ENCODE measurements at regions not wholly inside any gene's neighbourhood (a gene's known extent, or its start where the extent isn't known, plus 50 kb on each side); places are given as distances from the start of the nearest gene placed in this dataset.

DNA sequence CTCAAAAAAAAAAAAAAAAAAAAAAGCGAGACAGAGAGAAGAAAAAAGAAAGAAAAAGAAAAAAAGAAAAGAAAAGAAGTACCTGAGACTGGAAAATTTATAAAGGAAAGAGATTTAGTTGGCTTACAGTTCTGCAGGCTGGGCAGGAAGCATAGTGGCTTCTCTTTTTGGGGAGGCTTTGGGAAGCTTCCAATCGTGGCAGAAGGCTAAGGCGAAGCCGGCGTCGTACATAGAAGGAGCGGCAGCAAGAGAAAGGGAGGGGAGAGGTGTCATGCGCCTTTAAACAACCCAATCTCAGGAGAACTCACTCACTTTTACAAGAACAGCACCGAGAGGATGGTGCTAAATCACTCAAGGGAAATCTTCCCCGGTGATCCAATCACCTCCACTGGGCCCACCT, 272.1 kb upstream of the FOXK1 start:
- Histone ChIP-seq H3K4me1 (ENCODE audit: control insufficient read depth, insufficient read depth, low read length) (no peaks in the 10 kb centered on the region), H3K27me3 (ENCODE audit: control insufficient read depth, insufficient read depth, low read length) (peaks cover 6% of the 10 kb centered on the region), H3K4me3 (ENCODE audit: low read depth in 2 of 2, low read length in 2 of 2) (no peak overlapping the region), H3K36me3 (ENCODE audit: control insufficient read depth, insufficient read depth, low read length) (no peaks in the 10 kb centered on the region), H3K9me3 (ENCODE audit: control insufficient read depth, insufficient read depth, low read depth, low read length) (no peaks in the 10 kb centered on the region), H3K27ac (ENCODE audit: low read length) (no peak overlapping the region)
- no TSS peak for BruUV-seq (replicated peaks)
- TF ChIP-seq REST (IDR thresholded peaks at IDR 0.05; ENCODE audit: insufficient read depth in 1 of 2, low read depth in 2 of 2, low read length in 1 of 2) (no peak), TCF7L2 (IDR thresholded peaks at IDR 0.05; ENCODE audit: low read depth, low read length) (no peak), POLR2AphosphoS5 (IDR thresholded peaks at IDR 0.05; ENCODE audit: low read depth, low read length) (no peak), SIN3A (IDR thresholded peaks at IDR 0.05; ENCODE audit: borderline replicate concordance, insufficient read depth, low read depth, low read length) (no peak)
- TF ChIP-seq, protein P1, sequence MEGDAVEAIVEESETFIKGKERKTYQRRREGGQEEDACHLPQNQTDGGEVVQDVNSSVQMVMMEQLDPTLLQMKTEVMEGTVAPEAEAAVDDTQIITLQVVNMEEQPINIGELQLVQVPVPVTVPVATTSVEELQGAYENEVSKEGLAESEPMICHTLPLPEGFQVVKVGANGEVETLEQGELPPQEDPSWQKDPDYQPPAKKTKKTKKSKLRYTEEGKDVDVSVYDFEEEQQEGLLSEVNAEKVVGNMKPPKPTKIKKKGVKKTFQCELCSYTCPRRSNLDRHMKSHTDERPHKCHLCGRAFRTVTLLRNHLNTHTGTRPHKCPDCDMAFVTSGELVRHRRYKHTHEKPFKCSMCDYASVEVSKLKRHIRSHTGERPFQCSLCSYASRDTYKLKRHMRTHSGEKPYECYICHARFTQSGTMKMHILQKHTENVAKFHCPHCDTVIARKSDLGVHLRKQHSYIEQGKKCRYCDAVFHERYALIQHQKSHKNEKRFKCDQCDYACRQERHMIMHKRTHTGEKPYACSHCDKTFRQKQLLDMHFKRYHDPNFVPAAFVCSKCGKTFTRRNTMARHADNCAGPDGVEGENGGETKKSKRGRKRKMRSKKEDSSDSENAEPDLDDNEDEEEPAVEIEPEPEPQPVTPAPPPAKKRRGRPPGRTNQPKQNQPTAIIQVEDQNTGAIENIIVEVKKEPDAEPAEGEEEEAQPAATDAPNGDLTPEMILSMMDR (IDR thresholded peaks at IDR 0.05), result no peak
- ChIA-PET POLR2A (no interaction called here), CTCF (no interaction called here)
- DNase-seq (ENCODE audit: low read depth, low spot score) (no peak), ATAC-seq (no peak)
- in situ Hi-C loops (cut with HindIII; ENCODE audit: low pct_unique_long_range_greater_than_20kb, low sequenced_read_pairs), result no loop called here
- intact Hi-C loops (cut with micrococcal nuclease; ENCODE audit: unreplicated experiment), result no loop called here

GRCh38 chr7:4416396-4417056, 265.6 kb upstream of the FOXK1 start:
- H3K9me3 ChIP-seq (ENCODE audit: control insufficient read depth, insufficient read depth, low read depth, low read length), result peaks cover 4% of the 10 kb centered on the region; the same call in 1 of the 2 replicates
- no peak overlapping the region for H3K27ac ChIP-seq (ENCODE audit: low read length)
- H3K27me3 ChIP-seq (ENCODE audit: control insufficient read depth, insufficient read depth, low read length), result no peaks in the 10 kb centered on the region
- in situ Hi-C loops (cut with HindIII; ENCODE audit: low pct_unique_long_range_greater_than_20kb, low sequenced_read_pairs), result no loop called here
- H3K4me1 ChIP-seq (ENCODE audit: control insufficient read depth, insufficient read depth, low read length), result no peaks in the 10 kb centered on the region
- TF ChIP-seq POLR2AphosphoS5 (IDR thresholded peaks at IDR 0.05; ENCODE audit: low read depth, low read length), result no peak
- TF ChIP-seq TCF7L2 (IDR thresholded peaks at IDR 0.05; ENCODE audit: low read depth, low read length), result peak; percentile 55; the same call in 1 of the 2 replicates
- POLR2A ChIA-PET, result no interaction called here
- intact Hi-C loops (cut with micrococcal nuclease; ENCODE audit: unreplicated experiment), result no loop called here
- BruUV-seq (replicated peaks), result no TSS peak
- H3K4me3 ChIP-seq (ENCODE audit: low read depth in 2 of 2, low read length in 2 of 2), result peak overlapping the region; percentile 19 to 30
- DNase-seq (ENCODE audit: low read depth, low spot score) (no peak), ATAC-seq (peak; percentile 66)
- CTCF ChIA-PET, result interaction anchor here (0.5 kb wide), 1 partner anchor 1230 kb away, joined by 3 read pairs; no protein-coding TSS in a partner anchor
- no peaks in the 10 kb centered on the region for H3K36me3 ChIP-seq (ENCODE audit: control insufficient read depth, insufficient read depth, low read length)

GRCh38 chr7:4428526-4428925, 253.6 kb upstream of the FOXK1 start:
- no peak for DNase-seq (ENCODE audit: low read depth, low spot score)
- Histone ChIP-seq H3K36me3 (ENCODE audit: control insufficient read depth, insufficient read depth, low read length) (no peaks in the 10 kb centered on the region), H3K27me3 (ENCODE audit: control insufficient read depth, insufficient read depth, low read length) (no peaks in the 10 kb centered on the region; the same call in 1 of the 2 replicates), H3K9me3 (ENCODE audit: control insufficient read depth, insufficient read depth, low read depth, low read length) (peaks cover 11% of the 10 kb centered on the region), H3K4me3 (ENCODE audit: low read depth in 2 of 2, low read length in 2 of 2) (no peak overlapping the region), H3K27ac (ENCODE audit: low read length) (no peak overlapping the region), H3K4me1 (ENCODE audit: control insufficient read depth, insufficient read depth, low read length) (no peaks in the 10 kb centered on the region)
- POLR2A ChIA-PET, result no interaction called here
- in situ Hi-C loops (cut with HindIII; ENCODE audit: low pct_unique_long_range_greater_than_20kb, low sequenced_read_pairs), result no loop called here
- no peak for ATAC-seq
- BruUV-seq (replicated peaks), result no TSS peak
- TF ChIP-seq, protein P1 (IDR thresholded peaks at IDR 0.05), result no peak
- TF ChIP-seq SIN3A (IDR thresholded peaks at IDR 0.05; ENCODE audit: borderline replicate concordance, insufficient read depth, low read depth, low read length), result no peak
- no peak for TF ChIP-seq POLR2AphosphoS5 (IDR thresholded peaks at IDR 0.05; ENCODE audit: low read depth, low read length)
- TF ChIP-seq REST (IDR thresholded peaks at IDR 0.05; ENCODE audit: insufficient read depth in 1 of 2, low read depth in 2 of 2, low read length in 1 of 2), result no peak
- no peak for TF ChIP-seq TCF7L2 (IDR thresholded peaks at IDR 0.05; ENCODE audit: low read depth, low read length)
- intact Hi-C loops (cut with micrococcal nuclease; ENCODE audit: unreplicated experiment), result no loop called here
- CTCF ChIA-PET, result no interaction called here

Measured in Panc1 (cell line).